ENCODE measurements at regions not wholly inside any gene's neighbourhood (a gene's known extent, or its start where the extent isn't known, plus 50 kb on each side); places are given as distances from the start of the nearest gene placed in this dataset.

- no peak overlapping the region for H2BK12ac ChIP-seq (ENCODE audit: low read length)
- H4K8ac ChIP-seq (ENCODE audit: low read depth, low read length), result no peak overlapping the region
- H3K14ac ChIP-seq (ENCODE audit: low read length), result no peak overlapping the region
- H2AFZ ChIP-seq (ENCODE audit: low read length), result no peak overlapping the region
- H3K4me2 ChIP-seq (ENCODE audit: insufficient read depth, low read length, poor library complexity, severe bottlenecking), result no peak overlapping the region
- H3K23ac ChIP-seq (ENCODE audit: low read depth, low read length, poor library complexity), result no peak overlapping the region
- H4K91ac ChIP-seq (ENCODE audit: low read depth, low read length, poor library complexity), result no peak overlapping the region
- no peaks in the 10 kb centered on the region for H3K9me3 ChIP-seq (replicated peaks in 1 of 2; ENCODE audit: control insufficient read depth in 2 of 2, insufficient read depth in 1 of 2, low read depth in 1 of 2, low read length in 2 of 2)
- no peak overlapping the region for H3K18ac ChIP-seq (ENCODE audit: low read length)
- H3K27me3 ChIP-seq (ENCODE audit: control insufficient read depth in 3 of 3, insufficient read depth in 3 of 3, low read depth in 1 of 3, low read length in 3 of 3), result no peaks in the 10 kb centered on the region
- H2AK5ac ChIP-seq (ENCODE audit: low read depth, low read length), result no peak overlapping the region
- no peak overlapping the region for H2BK120ac ChIP-seq (ENCODE audit: low read depth, low read length)
- no peak overlapping the region for H3K9ac ChIP-seq (ENCODE audit: low read depth, low read length, poor library complexity)
- H3K4me1 ChIP-seq (ENCODE audit: control insufficient read depth in 2 of 2, insufficient read depth in 1 of 2, low read depth in 1 of 2, low read length in 2 of 2), result no peaks in the 10 kb centered on the region
- H3K36me3 ChIP-seq (replicated peaks in 1 of 2; ENCODE audit: control insufficient read depth in 2 of 2, insufficient read depth in 2 of 2, low read length in 2 of 2), result no peaks in the 10 kb centered on the region
- WGBS, 2 donors (ENCODE audit: extremely low coverage in 2 of 2, insufficient read length in 2 of 2, insufficient replicate concordance in 1 of 2), result no CpG with 5 or more reads among the region's 1 CpG
- H2BK15ac ChIP-seq (ENCODE audit: low read length), result no peak overlapping the region
- H3K79me1 ChIP-seq (ENCODE audit: low read depth, low read length), result no peaks in the 10 kb centered on the region
- H3K4ac ChIP-seq (ENCODE audit: low read length), result no peak overlapping the region
- no peak for DNase-seq (ENCODE audit: low spot score)
- H2BK5ac ChIP-seq (ENCODE audit: low read length), result no peak overlapping the region
- H3K4me3 ChIP-seq (ENCODE audit: low read length in 2 of 2), result no peak overlapping the region
- H3K27ac ChIP-seq (replicated peaks; ENCODE audit: low read length), result no peak overlapping the region
Measured at GRCh38 chr1:87983841-87984240, 655.2 kb downstream of the LMO4 start.

- Histone ChIP-seq H2BK12ac (ENCODE audit: low read length) (no peak overlapping the region), H3K9me3 (replicated peaks in 1 of 2; ENCODE audit: control insufficient read depth in 2 of 2, insufficient read depth in 1 of 2, low read depth in 1 of 2, low read length in 2 of 2) (no peaks in the 10 kb centered on the region), H3K18ac (ENCODE audit: low read length) (no peak overlapping the region), H3K23ac (ENCODE audit: low read depth, low read length, poor library complexity) (no peak overlapping the region), H4K91ac (ENCODE audit: low read depth, low read length, poor library complexity) (no peak overlapping the region), H3K27ac (replicated peaks; ENCODE audit: low read length) (no peak overlapping the region), H3K79me1 (ENCODE audit: low read depth, low read length) (no peaks in the 10 kb centered on the region), H3K14ac (ENCODE audit: low read length) (no peak overlapping the region), H3K4ac (ENCODE audit: low read length) (no peak overlapping the region), H3K4me1 (ENCODE audit: control insufficient read depth in 2 of 2, insufficient read depth in 1 of 2, low read depth in 1 of 2, low read length in 2 of 2) (no peaks in the 10 kb centered on the region), H3K4me3 (ENCODE audit: low read length in 2 of 2) (no peak overlapping the region), H2AK5ac (ENCODE audit: low read depth, low read length) (no peak overlapping the region), H3K9ac (ENCODE audit: low read depth, low read length, poor library complexity) (no peak overlapping the region), H3K4me2 (ENCODE audit: insufficient read depth, low read length, poor library complexity, severe bottlenecking) (no peak overlapping the region), H2BK15ac (ENCODE audit: low read length) (no peak overlapping the region), H2AFZ (ENCODE audit: low read length) (no peak overlapping the region), H3K36me3 (replicated peaks in 1 of 2; ENCODE audit: control insufficient read depth in 2 of 2, insufficient read depth in 2 of 2, low read length in 2 of 2) (no peaks in the 10 kb centered on the region), H2BK120ac (ENCODE audit: low read depth, low read length) (no peak overlapping the region), H2BK5ac (ENCODE audit: low read length) (no peak overlapping the region), H4K8ac (ENCODE audit: low read depth, low read length) (no peak overlapping the region), H3K27me3 (ENCODE audit: control insufficient read depth in 3 of 3, insufficient read depth in 3 of 3, low read depth in 1 of 3, low read length in 3 of 3) (no peaks in the 10 kb centered on the region)
- DNase-seq (ENCODE audit: low spot score), result no peak
- WGBS, 2 donors (ENCODE audit: extremely low coverage in 2 of 2, insufficient read length in 2 of 2, insufficient replicate concordance in 1 of 2), result no CpG with 5 or more reads among the region's 1 CpG
Measured at GRCh38 chr1:87985071-87985470, 656.4 kb downstream of the LMO4 start.

- Histone ChIP-seq H3K9ac (ENCODE audit: low read depth, low read length, poor library complexity) (no peak overlapping the region), H2BK5ac (ENCODE audit: low read length) (no peak overlapping the region), H4K91ac (ENCODE audit: low read depth, low read length, poor library complexity) (no peak overlapping the region), H2AK5ac (ENCODE audit: low read depth, low read length) (no peak overlapping the region), H2BK15ac (ENCODE audit: low read length) (no peak overlapping the region), H3K9me3 (replicated peaks in 1 of 2; ENCODE audit: control insufficient read depth in 2 of 2, insufficient read depth in 1 of 2, low read depth in 1 of 2, low read length in 2 of 2) (no peaks in the 10 kb centered on the region), H3K18ac (ENCODE audit: low read length) (no peak overlapping the region), H2AFZ (ENCODE audit: low read length) (no peak overlapping the region), H3K14ac (ENCODE audit: low read length) (no peak overlapping the region), H3K4ac (ENCODE audit: low read length) (no peak overlapping the region), H2BK120ac (ENCODE audit: low read depth, low read length) (no peak overlapping the region), H4K8ac (ENCODE audit: low read depth, low read length) (no peak overlapping the region), H3K4me3 (ENCODE audit: low read length in 2 of 2) (no peak overlapping the region), H3K4me1 (ENCODE audit: control insufficient read depth in 2 of 2, insufficient read depth in 1 of 2, low read depth in 1 of 2, low read length in 2 of 2) (no peaks in the 10 kb centered on the region), H3K79me1 (ENCODE audit: low read depth, low read length) (no peaks in the 10 kb centered on the region), H3K27ac (replicated peaks; ENCODE audit: low read length) (no peak overlapping the region), H3K27me3 (ENCODE audit: control insufficient read depth in 3 of 3, insufficient read depth in 3 of 3, low read depth in 1 of 3, low read length in 3 of 3) (no peaks in the 10 kb centered on the region), H3K23ac (ENCODE audit: low read depth, low read length, poor library complexity) (no peak overlapping the region), H3K36me3 (replicated peaks in 1 of 2; ENCODE audit: control insufficient read depth in 2 of 2, insufficient read depth in 2 of 2, low read length in 2 of 2) (no peaks in the 10 kb centered on the region), H2BK12ac (ENCODE audit: low read length) (no peak overlapping the region), H3K4me2 (ENCODE audit: insufficient read depth, low read length, poor library complexity, severe bottlenecking) (no peak overlapping the region)
- WGBS, 2 donors (ENCODE audit: extremely low coverage in 2 of 2, insufficient read length in 2 of 2, insufficient replicate concordance in 1 of 2), result no CpG with 5 or more reads among the region's 6 CpGs
- no peak for DNase-seq (ENCODE audit: low spot score)
Measured at GRCh38 chr1:87986130-87986866, 657.6 kb downstream of the LMO4 start.

- Histone ChIP-seq H3K4me1 (ENCODE audit: control insufficient read depth in 2 of 2, insufficient read depth in 1 of 2, low read depth in 1 of 2, low read length in 2 of 2) (no peaks in the 10 kb centered on the region), H3K9ac (ENCODE audit: low read depth, low read length, poor library complexity) (no peak overlapping the region), H3K9me3 (replicated peaks in 1 of 2; ENCODE audit: control insufficient read depth in 2 of 2, insufficient read depth in 1 of 2, low read depth in 1 of 2, low read length in 2 of 2) (no peaks in the 10 kb centered on the region), H2BK12ac (ENCODE audit: low read length) (no peak overlapping the region), H3K36me3 (replicated peaks in 1 of 2; ENCODE audit: control insufficient read depth in 2 of 2, insufficient read depth in 2 of 2, low read length in 2 of 2) (no peaks in the 10 kb centered on the region), H3K79me1 (ENCODE audit: low read depth, low read length) (no peaks in the 10 kb centered on the region), H3K27me3 (ENCODE audit: control insufficient read depth in 3 of 3, insufficient read depth in 3 of 3, low read depth in 1 of 3, low read length in 3 of 3) (no peaks in the 10 kb centered on the region), H3K23ac (ENCODE audit: low read depth, low read length, poor library complexity) (no peak overlapping the region), H3K27ac (replicated peaks; ENCODE audit: low read length) (no peak overlapping the region), H3K4ac (ENCODE audit: low read length) (no peak overlapping the region), H2AK5ac (ENCODE audit: low read depth, low read length) (no peak overlapping the region), H2AFZ (ENCODE audit: low read length) (no peak overlapping the region), H3K4me3 (ENCODE audit: low read length in 2 of 2) (no peak overlapping the region), H3K14ac (ENCODE audit: low read length) (no peak overlapping the region), H3K18ac (ENCODE audit: low read length) (no peak overlapping the region), H2BK5ac (ENCODE audit: low read length) (no peak overlapping the region), H3K4me2 (ENCODE audit: insufficient read depth, low read length, poor library complexity, severe bottlenecking) (no peak overlapping the region), H2BK15ac (ENCODE audit: low read length) (no peak overlapping the region), H4K8ac (ENCODE audit: low read depth, low read length) (no peak overlapping the region), H4K91ac (ENCODE audit: low read depth, low read length, poor library complexity) (no peak overlapping the region), H2BK120ac (ENCODE audit: low read depth, low read length) (no peak overlapping the region)
- DNase-seq (ENCODE audit: low spot score), result no peak
- WGBS, 2 donors (ENCODE audit: extremely low coverage in 2 of 2, insufficient read length in 2 of 2, insufficient replicate concordance in 1 of 2), result no CpG with 5 or more reads among the region's 2 CpGs
Measured at GRCh38 chr1:87989346-87989745, 660.7 kb downstream of the LMO4 start.
